ENCODE measurements at regions not wholly inside any gene's neighbourhood (a gene's known extent, or its start where the extent isn't known, plus 50 kb on each side); places are given as distances from the start of the nearest gene placed in this dataset.

- TF ChIP-seq CTCF (IDR thresholded peaks at IDR 0.05; ENCODE audit: low read depth, low read length): no peak
- Histone ChIP-seq H3K27me3 (ENCODE audit: insufficient read depth, low read depth, severe bottlenecking) (no peaks in the 10 kb centered on the region), H3K36me3 (no peaks in the 10 kb centered on the region), H3K4me3 (ENCODE audit: low read depth, low read length) (no peak overlapping the region), H3K27ac (no peak overlapping the region), H3K9me3 (ENCODE audit: severe bottlenecking) (peaks cover 11% of the 10 kb centered on the region)
- DNase-seq: no peak
These were observed 56.8 kb upstream of the XPA start for GRCh38 chr9:97753975-97754374.

GRCh38 chr9:97755618-97756267 is 58.6 kb upstream of the XPA start:
- Histone ChIP-seq H3K36me3 (no peaks in the 10 kb centered on the region), H3K27me3 (ENCODE audit: insufficient read depth, low read depth, severe bottlenecking) (no peaks in the 10 kb centered on the region), H3K9me3 (ENCODE audit: severe bottlenecking) (peaks cover 11% of the 10 kb centered on the region), H3K27ac (no peak overlapping the region), H3K4me3 (ENCODE audit: low read depth, low read length) (no peak overlapping the region)
- DNase-seq: no peak
- TF ChIP-seq CTCF (IDR thresholded peaks at IDR 0.05; ENCODE audit: low read depth, low read length): no peak

- H3K4me3 ChIP-seq (ENCODE audit: low read depth, low read length): no peak overlapping the region
- DNase-seq: no peak
- H3K27ac ChIP-seq: no peak overlapping the region
- no peaks in the 10 kb centered on the region for H3K36me3 ChIP-seq
- H3K9me3 ChIP-seq (ENCODE audit: severe bottlenecking): peaks cover 11% of the 10 kb centered on the region
- no peak for TF ChIP-seq CTCF (IDR thresholded peaks at IDR 0.05; ENCODE audit: low read depth, low read length)
- H3K27me3 ChIP-seq (ENCODE audit: insufficient read depth, low read depth, severe bottlenecking): no peaks in the 10 kb centered on the region
These were observed 59.9 kb upstream of the XPA start for GRCh38 chr9:97756991-97757390.

GRCh38 chr9:97758334-97758916 is 61.3 kb upstream of the XPA start:
- Histone ChIP-seq H3K27ac (no peak overlapping the region), H3K36me3 (no peaks in the 10 kb centered on the region), H3K4me3 (ENCODE audit: low read depth, low read length) (no peak overlapping the region), H3K27me3 (ENCODE audit: insufficient read depth, low read depth, severe bottlenecking) (no peaks in the 10 kb centered on the region), H3K9me3 (ENCODE audit: severe bottlenecking) (peaks cover 11% of the 10 kb centered on the region)
- TF ChIP-seq CTCF (IDR thresholded peaks at IDR 0.05; ENCODE audit: low read depth, low read length): no peak
- no peak for DNase-seq

GRCh38 chr9:97759581-97760288 is 62.6 kb upstream of the XPA start:
- Histone ChIP-seq H3K27ac (no peak overlapping the region), H3K36me3 (no peaks in the 10 kb centered on the region)
- no peak for DNase-seq

More at GRCh38 chr9:97759581-97760288, 62.6 kb upstream of the XPA start:
- peaks cover 3% of the 10 kb centered on the region for H3K9me3 ChIP-seq (ENCODE audit: severe bottlenecking)
- no peaks in the 10 kb centered on the region for H3K27me3 ChIP-seq (ENCODE audit: insufficient read depth, low read depth, severe bottlenecking)
- H3K4me3 ChIP-seq (ENCODE audit: low read depth, low read length): no peak overlapping the region
- no peak for TF ChIP-seq CTCF (IDR thresholded peaks at IDR 0.05; ENCODE audit: low read depth, low read length)

All from WERI-Rb-1 (cell line).